ENCODE measurements at regions not wholly inside any gene's neighbourhood (a gene's known extent, or its start where the extent isn't known, plus 50 kb on each side); places are given as distances from the start of the nearest gene placed in this dataset.

DNA sequence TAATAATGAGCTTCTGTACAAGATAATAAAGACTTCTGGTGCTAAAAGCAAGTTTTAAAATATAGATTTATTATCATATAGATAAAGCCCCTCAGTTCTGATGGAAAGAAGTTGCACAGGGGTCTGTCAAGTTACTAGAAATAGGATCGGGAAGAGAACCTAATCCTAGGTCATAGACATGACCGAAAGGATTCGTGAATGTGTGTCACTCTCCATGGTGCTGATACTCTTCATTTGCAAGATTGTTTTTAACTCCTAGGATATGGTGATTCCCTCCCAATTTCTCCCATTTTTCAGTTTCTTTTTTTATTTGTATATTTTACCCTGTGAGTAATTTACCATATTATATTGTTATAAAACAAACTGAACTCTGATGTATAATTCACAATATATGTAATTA, 58.9 kb upstream of the CTNNA2 start:
- no peak for DNase-seq (ENCODE audit: low spot score)

DNA sequence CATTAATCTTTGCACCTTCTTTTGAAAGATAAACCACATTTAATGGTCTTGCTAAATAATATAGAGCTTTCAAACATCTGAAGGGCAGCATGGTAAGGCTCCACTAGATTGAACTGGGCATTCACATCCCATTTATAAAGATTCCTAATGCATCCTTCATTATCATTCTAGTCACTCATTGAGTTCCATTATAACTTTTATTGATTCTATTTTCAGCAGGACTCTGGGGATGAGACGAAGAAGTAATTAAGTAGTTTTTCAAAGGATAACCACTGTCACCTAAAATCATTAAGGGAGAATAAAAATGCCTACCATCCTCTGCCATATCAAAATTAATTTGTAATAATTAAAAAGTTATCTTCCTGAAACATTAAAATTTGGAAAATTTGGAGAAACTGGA, 60.2 kb upstream of the CTNNA2 start:
- no peak for DNase-seq (ENCODE audit: low spot score)

DNA sequence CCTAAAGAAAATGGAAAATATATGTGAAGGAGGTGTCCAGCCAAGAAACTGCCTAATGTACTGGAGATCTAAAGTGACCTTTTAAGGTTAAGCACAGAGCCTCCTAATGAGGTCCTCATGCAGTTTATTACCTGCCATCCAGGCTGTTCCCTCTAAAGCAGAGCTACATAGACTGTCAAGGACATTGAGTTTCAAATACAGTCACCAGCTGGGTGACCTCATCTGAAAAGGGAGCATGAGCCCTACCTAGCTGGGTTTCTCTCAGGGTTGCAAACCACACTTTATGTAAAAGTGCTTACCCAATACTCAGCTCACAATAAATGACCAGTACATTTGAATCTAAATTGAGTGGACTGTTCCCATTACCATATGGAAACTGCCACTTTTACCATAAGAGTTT, 65.4 kb upstream of the CTNNA2 start:
- no peak for DNase-seq (ENCODE audit: low spot score)

DNA sequence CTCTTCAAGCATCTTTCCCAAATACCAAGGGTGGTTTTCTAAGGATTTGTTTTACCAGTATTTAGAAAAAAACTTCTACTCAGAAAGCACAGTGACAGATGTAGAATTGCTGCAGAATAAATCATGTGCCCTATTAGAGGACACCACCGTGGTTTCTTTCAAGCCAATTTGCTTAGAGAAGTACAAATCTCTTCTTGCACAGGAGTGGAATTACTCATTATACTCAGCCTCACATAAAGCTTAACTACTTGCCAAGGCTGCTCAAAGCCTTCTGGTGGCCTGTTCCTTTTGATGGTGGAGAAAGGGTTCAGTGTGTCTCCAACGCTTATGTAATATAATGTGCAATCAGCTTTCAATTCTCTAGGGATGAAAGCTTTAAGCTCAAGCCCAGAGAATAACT, 66.5 kb upstream of the CTNNA2 start:
- DNase-seq (ENCODE audit: low spot score) = no peak

DNA sequence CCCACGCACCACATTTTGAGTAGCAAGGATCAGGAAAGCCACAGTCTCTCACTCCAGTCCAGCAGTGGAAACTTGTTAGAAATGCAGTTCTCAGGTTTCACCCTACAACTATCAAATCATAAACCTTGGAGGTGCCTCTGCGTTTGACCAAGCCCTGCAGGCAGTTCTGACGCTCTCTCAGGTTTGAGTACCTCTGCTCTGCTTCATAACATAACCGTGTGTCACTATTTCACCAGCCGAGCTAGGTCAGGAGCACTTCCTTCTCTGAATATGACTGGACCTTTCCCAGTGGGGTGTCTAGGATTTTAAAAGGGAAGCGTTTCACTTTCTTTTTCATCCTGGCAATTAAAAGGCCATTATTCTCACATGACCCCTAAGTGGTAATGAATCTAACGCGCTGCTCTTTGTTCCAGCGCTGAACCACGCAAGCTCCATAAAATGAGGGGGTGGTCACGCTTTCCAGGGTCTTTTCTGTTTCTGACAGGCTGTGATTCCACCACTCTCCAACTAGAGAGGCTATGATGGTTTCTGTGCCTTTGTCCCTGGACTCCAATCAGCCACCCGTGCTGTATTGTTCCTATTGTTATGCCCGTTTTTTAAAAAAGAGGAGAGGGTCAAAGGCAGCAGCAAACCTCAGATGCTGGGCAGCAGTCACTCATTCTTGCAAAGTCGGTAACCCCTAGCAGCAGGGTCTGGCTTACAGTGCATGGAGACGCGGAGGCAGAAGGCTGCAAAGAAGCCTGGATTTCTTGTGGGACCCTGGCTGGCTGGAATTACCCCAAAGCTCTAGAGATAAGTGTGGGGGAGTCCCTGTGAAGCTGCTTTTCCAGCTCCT, 75.2 kb upstream of the CTNNA2 start:
- DNase-seq (ENCODE audit: low spot score) = no peak

DNA sequence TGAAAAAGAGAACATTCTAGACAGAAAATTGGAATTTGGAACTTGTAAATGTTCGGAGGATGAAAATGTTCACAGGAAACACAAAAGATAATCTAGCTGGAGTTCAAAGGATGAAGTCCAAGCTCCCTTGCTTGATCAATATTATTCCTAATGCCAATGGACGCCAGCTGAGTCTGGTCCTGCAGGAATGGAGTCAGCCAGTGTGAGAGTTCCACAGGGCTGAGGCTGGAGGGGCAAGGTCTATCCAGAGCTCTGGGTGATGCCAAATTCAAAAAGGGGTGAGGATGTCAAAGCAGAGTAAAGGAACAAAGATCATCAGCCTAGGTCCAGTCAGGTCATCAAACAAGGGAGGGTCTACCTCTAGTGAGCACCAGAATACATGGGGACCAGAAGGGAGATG, 78.5 kb upstream of the CTNNA2 start:
- DNase-seq (ENCODE audit: low spot score) = no peak

DNA sequence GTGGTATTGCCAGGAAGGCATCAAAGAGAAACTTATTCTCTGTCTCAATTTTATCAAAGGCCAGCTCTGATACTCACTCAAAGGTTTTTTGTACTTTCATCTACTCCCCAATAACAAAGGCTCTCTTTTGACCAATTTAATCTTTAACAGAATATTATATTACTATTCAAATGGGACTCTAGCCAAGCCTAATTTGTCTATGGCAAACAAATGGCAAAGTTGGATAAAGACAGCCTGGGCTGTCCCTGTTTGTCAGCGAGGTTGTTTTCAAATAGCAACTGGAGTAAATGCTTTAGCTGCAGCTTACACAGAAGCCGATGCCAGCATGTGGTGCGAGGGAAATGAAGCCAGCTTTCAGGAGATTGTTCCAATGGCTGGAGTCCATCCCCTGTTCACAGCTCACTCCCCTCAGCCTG, 80.1 kb upstream of the CTNNA2 start:
- DNase-seq (ENCODE audit: low spot score) = no peak

DNA sequence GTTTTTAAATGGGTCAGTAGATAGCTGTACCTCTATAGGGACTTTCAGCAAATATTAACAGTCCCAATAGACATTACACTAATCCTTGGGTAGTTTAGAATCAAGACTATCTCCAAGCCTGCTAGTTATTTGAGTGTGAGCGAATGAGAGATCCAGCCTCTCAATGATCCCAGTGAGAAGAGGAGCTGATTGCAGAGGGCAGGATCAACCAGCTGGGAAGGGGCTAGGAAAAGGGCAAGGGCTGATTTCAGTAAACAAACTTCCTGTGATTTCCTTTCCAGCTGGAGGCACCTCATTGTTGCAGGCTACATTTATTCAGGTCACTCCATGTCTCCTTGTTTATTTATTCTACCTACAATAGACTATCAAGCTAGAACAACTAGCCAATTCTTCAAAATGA, 84.1 kb upstream of the CTNNA2 start:
- no peak for DNase-seq (ENCODE audit: low spot score)

DNA sequence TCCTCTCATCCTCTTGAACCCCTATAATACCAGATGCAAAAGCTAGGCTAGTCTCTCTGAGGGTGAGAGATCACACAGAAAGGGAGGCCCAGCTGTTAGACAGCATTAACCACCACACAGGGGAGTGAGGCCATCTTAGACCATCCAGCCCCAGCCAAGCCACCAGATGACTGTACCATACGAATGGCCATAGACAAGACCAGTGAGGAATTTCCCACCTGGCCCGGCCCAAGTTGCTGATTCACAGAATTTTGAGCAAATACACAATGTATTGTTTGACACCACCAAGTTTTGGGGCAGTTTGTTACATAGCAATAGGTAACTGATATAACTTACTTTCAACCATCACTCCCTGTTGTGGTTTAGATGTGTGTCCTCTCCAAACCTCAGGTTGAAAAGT, 98.2 kb upstream of the CTNNA2 start:
- no peak for DNase-seq (ENCODE audit: low spot score)

DNA sequence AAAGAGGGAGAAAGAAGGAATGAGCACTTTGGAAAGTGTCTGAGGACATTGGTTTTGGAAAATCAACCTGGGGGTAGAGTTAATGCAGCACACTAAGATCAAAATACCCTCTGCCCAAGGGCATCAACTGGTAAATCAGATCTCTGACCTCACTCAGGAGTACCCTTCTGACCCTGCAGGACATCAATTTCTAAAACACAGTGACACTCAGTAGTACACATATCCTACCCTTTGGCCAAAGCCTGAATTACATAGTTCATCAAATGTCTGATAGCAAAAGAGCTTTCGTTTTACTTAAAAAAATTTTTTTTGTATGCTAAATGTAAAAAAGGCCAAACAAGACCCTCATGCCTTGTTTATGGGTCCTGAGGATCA, 118.4 kb upstream of the CTNNA2 start:
- no peak for DNase-seq (ENCODE audit: low spot score)

DNA sequence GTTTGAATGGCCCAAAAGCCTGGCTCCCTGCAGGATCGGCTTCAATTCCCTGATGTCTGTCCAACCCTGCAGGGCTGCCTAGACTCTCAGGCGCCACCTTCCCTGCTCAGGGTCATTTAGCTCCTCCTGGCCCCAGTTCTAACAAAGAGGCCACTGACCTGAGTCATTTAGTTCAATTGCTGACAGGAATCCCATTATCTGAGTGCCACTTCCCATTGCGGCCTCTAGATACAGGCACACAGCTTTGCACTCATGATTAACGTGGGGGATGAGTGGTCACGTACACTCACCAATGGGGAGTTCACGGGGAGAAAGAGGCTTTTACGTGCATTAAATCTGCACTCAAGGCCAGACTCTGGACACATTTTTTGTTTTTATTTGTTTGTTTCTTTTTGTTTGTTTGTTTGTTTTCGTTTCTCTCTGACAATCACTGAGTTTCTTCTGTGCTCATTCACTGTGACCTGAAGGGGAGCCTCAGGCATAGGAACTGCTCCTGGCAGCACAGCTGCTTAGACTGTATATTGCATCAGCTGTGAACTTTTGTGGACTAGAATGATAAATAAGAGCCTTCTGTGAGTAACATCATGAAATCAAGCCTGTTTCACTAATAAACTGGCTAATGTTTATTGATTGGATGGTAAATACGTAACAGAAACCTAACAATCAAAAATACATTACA, 118.9 kb upstream of the CTNNA2 start:
- DNase-seq (ENCODE audit: low spot score) = no peak

DNA sequence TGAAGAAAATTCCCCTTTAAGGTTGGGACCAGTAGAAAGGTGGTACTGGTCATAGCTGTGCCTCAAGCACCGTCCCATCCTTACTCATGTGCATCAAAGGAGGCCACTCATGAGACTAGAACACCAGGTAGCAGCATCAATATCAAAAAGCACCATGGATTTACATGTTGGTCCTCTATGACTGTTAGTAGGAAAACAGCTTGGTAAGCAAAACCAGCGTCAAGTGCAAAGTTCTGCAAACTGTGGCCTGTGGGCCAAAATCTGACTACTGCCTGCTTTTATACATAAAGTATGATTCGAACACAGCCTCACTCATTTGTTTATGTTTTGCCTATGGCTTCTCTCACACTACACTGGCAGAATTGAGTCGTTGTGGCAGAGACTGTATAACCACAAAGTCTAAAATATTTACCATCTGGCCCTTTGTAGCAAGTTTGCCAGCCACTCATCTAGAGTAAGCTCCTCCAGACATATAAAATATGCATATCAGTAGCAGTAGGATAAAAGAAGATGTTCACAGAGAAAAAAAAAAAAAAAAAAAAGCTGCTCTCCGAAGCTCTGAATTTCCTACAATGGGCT, 119.7 kb upstream of the CTNNA2 start:
- no peak for DNase-seq (ENCODE audit: low spot score)

DNA sequence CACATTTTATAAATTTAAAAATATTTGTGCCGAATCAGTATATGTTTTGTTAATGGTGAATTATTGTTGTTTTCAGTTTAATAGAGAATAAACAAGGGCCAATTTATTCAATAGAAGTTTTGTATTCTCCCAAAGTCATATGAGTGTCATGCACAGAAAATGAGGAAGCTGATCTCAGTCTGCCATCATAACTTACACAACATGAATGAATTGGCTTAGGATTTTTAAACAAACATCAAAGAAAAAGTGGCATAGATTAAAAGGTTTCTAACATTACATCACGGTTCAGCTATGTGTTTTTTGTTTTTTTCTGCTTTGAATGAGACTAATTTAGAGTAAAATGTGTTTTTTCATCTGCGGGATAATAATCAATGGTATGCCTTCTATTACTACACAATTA, 123.4 kb upstream of the CTNNA2 start:
- no peak for DNase-seq (ENCODE audit: low spot score)

DNA sequence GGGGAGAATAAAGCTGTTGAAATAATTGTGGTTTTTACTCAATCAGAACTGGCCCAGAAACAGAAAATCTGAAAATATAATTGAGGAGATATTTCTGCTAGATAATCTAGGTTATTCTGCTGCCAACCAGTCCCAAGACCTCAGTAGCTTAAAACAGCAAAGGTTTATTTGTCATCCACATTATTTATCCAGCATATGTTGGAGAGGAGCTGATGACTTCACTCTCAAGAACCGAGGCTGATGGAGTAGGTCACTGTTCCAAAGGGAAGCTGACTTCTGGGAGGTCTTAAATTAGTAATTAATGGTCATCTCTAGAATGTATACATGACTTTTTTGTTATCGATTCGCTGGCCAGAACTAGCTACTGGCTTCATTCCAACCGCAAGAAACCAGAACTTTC, 124.8 kb upstream of the CTNNA2 start:
- no peak for DNase-seq (ENCODE audit: low spot score)

DNA sequence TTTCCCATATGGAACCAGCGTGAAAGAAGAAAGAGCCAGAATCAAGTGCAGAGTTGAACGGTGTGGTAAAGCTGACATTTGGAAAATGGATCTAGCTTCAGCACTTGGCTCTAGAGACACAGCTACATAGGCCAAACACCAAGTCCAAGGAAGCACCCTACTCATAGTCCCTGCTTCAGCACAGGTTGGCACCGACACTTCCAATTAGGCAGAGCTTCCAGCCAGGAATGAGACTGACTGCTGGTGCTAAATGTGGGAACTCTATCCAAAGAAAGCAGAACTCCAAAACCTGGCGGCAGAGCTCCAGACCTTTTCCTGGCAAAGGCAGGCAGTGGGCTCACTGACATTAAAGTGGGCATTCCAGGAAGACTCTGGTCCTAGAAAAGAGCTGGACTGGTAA, 125.4 kb upstream of the CTNNA2 start:
- no peak for DNase-seq (ENCODE audit: low spot score)

DNA sequence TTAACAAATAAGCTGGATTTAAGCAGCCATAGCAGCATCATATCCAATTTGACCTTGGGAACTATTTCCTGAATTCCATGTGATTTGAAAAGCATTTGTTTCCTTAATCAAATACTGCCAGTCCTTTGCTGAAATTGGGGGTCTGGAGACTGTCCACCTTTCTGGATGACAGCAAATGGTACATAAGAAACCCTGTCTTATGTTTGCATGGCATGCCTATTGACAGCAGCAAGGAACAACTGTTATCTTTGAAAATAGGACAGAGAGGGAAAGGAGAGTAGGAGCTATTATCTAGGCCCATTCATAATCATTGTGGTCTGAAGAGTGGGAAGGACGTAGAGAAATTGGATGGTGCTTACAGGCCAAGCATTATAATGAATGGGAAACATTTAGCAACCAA, 129.2 kb upstream of the CTNNA2 start:
- DNase-seq (ENCODE audit: low spot score) = no peak

DNA sequence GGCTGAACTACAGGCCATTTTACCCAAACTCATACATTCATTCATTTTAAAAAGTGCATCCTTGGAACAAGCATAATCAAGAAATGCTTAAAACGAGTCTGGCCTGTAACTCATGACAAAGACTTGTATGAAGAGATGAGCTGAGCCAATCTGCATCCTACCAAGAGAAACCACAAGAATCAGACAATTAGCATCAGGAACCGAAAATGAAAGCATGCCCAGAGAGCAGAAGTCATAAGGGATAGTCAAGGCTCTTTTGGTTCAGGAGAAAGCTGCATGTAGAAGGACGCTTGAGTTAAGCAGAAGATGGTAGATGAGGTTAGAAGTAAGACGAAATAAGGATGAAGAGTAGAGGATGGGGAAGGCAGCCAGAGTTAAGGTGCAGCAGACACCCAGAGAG, 137.0 kb upstream of the CTNNA2 start:
- DNase-seq (ENCODE audit: low spot score) = no peak

DNA sequence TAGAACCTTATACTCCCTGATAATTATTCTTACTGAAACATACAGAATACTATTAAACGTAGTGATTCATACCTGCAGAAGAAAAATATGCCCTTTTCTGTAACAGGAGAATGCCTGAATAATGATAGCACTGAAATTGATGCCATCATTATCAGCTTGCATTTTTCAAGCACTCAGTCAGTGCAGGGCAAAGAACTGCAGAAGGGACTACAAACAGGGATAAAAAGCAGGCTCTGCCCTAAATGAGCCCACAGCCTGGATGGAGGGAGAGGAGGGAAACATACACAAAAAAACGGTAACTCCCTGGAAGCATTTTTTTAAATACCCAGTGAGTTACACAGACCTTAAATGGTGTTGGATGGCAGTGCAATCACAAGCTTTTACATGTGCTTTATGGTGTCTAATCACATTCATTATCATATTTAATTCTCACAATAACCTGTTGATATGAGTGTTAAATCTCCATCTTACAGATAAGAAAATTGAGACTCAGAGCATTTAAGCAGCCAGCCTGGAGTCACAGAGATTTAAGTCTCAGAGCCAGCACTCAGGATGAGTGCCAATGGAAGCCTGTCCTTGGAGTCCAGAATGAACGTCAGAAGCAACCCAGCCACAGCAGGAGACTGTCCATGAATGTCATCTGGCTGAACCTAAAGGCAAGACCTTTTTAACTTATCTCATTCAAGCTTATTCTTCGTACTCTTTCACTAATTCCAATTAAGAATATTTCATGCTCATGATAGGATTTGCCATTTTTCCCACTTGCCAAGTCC, 139.3 kb upstream of the CTNNA2 start:
- DNase-seq (ENCODE audit: low spot score) = no peak

DNA sequence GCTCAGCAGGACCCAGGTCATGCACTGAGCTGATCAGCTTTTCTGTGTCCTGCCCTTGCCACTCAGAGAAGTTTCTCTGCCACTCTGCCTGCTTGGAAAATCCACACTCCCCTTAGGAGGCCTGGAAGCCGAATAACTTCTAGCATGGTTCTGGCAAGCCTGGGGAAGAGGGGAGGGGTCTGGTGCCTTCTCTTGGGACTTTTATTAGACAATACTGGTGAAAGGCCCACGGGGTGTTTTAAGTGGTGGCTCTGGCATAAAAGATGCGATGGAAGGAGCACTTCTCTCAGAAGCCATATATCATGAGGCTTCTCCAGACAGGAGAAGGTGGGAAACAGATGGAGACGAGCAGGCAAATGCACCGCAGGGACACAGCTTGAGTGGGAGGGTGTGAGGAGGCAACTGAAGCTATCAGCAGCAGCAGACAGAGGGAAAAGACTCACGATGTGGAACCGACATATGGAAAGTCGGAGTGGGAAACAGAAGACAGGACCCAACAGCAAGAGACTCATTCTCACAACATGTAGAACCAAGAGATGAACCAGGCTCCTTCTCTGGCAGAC, 141.8 kb upstream of the CTNNA2 start:
- no peak for DNase-seq (ENCODE audit: low spot score)

DNA sequence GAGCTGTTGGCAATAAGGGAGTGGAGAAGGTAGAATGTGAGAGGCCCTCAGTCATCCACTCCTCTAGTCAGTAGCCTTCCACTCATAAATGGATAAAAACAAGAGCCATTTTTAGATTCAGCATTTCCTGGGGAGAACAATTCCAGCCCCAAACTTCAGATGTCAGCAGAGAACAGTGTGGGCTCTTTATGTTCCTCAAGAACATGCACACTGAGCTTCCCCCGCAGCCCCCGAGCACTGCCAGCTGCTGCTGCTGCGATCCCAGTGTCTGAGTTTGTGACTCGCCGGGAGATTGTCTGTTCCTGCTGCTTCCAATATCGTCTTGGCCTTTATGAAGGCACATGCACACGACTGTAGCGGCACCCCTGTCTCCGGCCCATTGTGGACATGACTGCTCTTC, 143.7 kb upstream of the CTNNA2 start:
- DNase-seq (ENCODE audit: low spot score) = no peak

DNA sequence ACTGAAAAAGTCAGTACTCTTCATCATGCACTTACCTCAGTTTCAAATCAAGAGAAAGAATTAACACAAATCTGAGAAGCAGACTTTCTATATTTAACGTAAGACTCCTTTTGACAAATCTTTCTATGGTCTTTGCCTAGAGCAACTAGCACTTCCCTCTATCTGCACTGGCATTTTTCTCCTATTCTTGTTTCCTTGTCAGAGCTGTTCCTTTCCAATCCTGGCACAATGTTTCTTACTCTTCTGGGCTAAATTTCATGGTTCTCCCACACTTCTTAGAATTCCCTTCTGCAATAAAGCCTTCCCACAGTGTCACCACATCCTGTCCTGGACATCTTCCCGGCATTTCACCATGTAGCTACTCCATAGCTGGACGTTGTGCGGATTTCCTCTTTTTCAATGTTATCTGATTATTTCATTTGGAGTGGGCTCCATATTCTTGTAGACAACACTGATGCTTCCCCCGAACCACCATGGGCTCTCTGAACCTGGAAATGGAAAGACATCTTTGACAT, 144.7 kb upstream of the CTNNA2 start:
- no peak for DNase-seq (ENCODE audit: low spot score)

DNA sequence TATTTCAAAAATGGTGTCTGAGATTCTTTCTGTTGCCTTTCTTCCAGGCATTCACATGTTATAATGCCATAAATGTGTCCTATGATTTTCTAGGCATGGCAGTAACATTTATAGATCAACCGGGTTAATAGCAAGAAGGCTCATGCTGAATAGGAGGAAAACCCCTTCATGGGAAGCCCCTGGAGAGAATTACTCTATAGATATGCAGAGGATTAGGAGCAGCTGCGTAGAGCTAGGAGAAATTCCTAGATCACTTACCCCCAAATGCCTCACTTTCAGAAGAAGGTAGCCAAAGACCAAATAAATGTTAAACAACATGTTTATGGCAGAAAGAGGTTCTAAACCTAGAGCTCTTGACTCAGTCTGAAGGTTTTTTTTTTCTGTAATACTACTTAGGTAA, 153.4 kb upstream of the CTNNA2 start:
- DNase-seq (ENCODE audit: low spot score) = no peak
